ENCODE measurements at regions not wholly inside any gene's neighbourhood (a gene's known extent, or its start where the extent isn't known, plus 50 kb on each side); places are given as distances from the start of the nearest gene placed in this dataset.

DNA sequence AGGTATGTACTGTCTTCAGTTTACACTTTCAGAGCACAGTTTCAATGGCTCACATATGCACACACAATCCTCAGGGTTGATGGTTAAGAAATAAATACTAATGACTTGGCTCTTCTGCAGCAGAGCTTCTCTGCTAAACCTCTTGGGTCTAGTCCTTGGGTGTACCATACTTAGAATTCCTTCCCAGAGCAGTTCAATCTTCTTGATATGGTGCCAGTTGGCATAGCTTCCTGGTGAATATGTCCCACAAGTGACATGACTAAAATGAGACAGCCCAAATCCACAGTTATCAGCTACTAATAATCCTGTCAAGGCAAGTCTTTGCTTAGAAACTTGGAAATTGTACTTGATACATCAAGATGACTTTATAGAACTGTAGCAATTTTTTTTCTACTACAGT lies 654.4 kb downstream of the IQCM start:
- Histone ChIP-seq H3K4me3 (ENCODE audit: low read depth in 1 of 2, low read length in 2 of 2) (no peak overlapping the region), H3K36me3 (ENCODE audit: insufficient read depth, low read length) (no peaks in the 10 kb centered on the region), H3K4me2 (ENCODE audit: insufficient read depth, low read length) (no peak overlapping the region), H3K4me1 (ENCODE audit: insufficient read depth, low read length) (no peaks in the 10 kb centered on the region), H2AFZ (ENCODE audit: low read depth, low read length) (no peak overlapping the region), H3K27ac (ENCODE audit: low read length) (no peak overlapping the region), H3K9me3 (ENCODE audit: insufficient read depth, low read length, severe bottlenecking) (no peaks in the 10 kb centered on the region), H4K20me1 (ENCODE audit: insufficient read depth, low read length) (no peaks in the 10 kb centered on the region), H3K27me3 (ENCODE audit: insufficient read depth, low read length, poor library complexity) (no peaks in the 10 kb centered on the region), H3K79me2 (ENCODE audit: insufficient read depth, low read length) (no peaks in the 10 kb centered on the region), H3K9ac (ENCODE audit: low read depth, low read length) (no peak overlapping the region)
- TF ChIP-seq CTCF (IDR thresholded peaks at IDR 0.05; ENCODE audit: borderline replicate concordance, extremely low read depth, low read length, poor library complexity, severe bottlenecking) (no peak), EZH2 (IDR thresholded peaks at IDR 0.05; ENCODE audit: borderline replicate concordance, low read depth, low read length, severe bottlenecking) (no peak)
- ATAC-seq (ENCODE audit: insufficient read depth, low read depth), result no peak
- DNase-seq, result no peak

DNA sequence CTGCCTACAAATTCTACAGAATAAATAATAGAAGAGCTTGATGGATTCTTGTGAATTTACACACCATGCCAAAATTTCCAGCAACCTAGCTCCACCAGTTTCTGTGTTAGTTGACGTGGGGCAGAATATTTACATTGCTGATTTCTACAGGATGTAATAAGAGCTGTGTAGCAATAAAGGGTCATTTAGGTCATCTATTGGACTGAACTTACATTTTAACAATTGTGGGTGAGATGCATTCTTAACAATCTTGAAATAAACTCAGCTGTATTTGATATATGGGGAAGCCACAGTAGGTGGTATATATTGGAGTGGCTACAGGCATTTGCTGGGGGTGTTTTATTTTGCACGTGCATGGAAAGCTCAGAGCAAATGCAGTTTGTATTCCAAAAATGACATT lies 655.3 kb downstream of the IQCM start:
- DNase-seq (no peak), ATAC-seq (ENCODE audit: insufficient read depth, low read depth) (no peak)
- Histone ChIP-seq H4K20me1 (ENCODE audit: insufficient read depth, low read length) (no peaks in the 10 kb centered on the region), H3K27ac (ENCODE audit: low read length) (no peak overlapping the region), H2AFZ (ENCODE audit: low read depth, low read length) (no peak overlapping the region), H3K4me1 (ENCODE audit: insufficient read depth, low read length) (no peaks in the 10 kb centered on the region), H3K4me3 (ENCODE audit: low read depth in 1 of 2, low read length in 2 of 2) (no peak overlapping the region), H3K9ac (ENCODE audit: low read depth, low read length) (no peak overlapping the region), H3K36me3 (ENCODE audit: insufficient read depth, low read length) (no peaks in the 10 kb centered on the region), H3K4me2 (ENCODE audit: insufficient read depth, low read length) (no peak overlapping the region), H3K9me3 (ENCODE audit: insufficient read depth, low read length, severe bottlenecking) (no peaks in the 10 kb centered on the region), H3K27me3 (ENCODE audit: insufficient read depth, low read length, poor library complexity) (no peaks in the 10 kb centered on the region), H3K79me2 (ENCODE audit: insufficient read depth, low read length) (no peaks in the 10 kb centered on the region)
- no peak for TF ChIP-seq CTCF (IDR thresholded peaks at IDR 0.05; ENCODE audit: borderline replicate concordance, extremely low read depth, low read length, poor library complexity, severe bottlenecking)
- TF ChIP-seq EZH2 (IDR thresholded peaks at IDR 0.05; ENCODE audit: borderline replicate concordance, low read depth, low read length, severe bottlenecking), result no peak

- H3K4me1 ChIP-seq (ENCODE audit: insufficient read depth, low read length), result no peaks in the 10 kb centered on the region
- H3K4me2 ChIP-seq (ENCODE audit: insufficient read depth, low read length), result no peak overlapping the region
- no peak overlapping the region for H3K4me3 ChIP-seq (ENCODE audit: low read depth in 1 of 2, low read length in 2 of 2)
- no peaks in the 10 kb centered on the region for H3K79me2 ChIP-seq (ENCODE audit: insufficient read depth, low read length)
- no peaks in the 10 kb centered on the region for H3K36me3 ChIP-seq (ENCODE audit: insufficient read depth, low read length)
- ATAC-seq (ENCODE audit: insufficient read depth, low read depth) (no peak), DNase-seq (no peak)
- no peak overlapping the region for H3K27ac ChIP-seq (ENCODE audit: low read length)
- H3K9ac ChIP-seq (ENCODE audit: low read depth, low read length), result no peak overlapping the region
- TF ChIP-seq EZH2 (IDR thresholded peaks at IDR 0.05; ENCODE audit: borderline replicate concordance, low read depth, low read length, severe bottlenecking), result no peak
- no peak for TF ChIP-seq CTCF (IDR thresholded peaks at IDR 0.05; ENCODE audit: borderline replicate concordance, extremely low read depth, low read length, poor library complexity, severe bottlenecking)
- no peaks in the 10 kb centered on the region for H3K9me3 ChIP-seq (ENCODE audit: insufficient read depth, low read length, severe bottlenecking)
- H4K20me1 ChIP-seq (ENCODE audit: insufficient read depth, low read length), result no peaks in the 10 kb centered on the region
- no peaks in the 10 kb centered on the region for H3K27me3 ChIP-seq (ENCODE audit: insufficient read depth, low read length, poor library complexity)
- H2AFZ ChIP-seq (ENCODE audit: low read depth, low read length), result no peak overlapping the region
These were observed 656.8 kb downstream of the IQCM start for GRCh38 chr4:149158817-149159216.

DNA sequence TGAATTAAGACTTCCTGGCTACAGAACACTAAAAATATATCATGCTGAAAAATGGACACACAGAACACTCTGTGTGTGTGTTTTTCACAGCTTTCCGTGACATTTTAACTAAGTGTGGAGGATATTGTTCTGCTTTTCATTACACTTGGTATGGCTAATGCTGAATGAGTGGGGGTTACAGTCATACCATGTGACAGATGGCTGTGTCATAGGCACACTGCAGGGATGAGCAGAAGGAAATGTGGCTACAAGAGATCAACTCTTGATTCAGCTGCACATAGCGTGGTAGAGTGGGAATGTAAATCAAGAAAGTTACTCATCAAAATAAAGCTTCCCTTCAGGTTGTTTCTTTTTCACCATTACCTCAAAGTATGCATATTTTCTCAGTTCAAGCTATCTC lies 669.8 kb downstream of the IQCM start:
- H3K4me2 ChIP-seq (ENCODE audit: insufficient read depth, low read length), result no peak overlapping the region

More for the DNA sequence above, 669.8 kb downstream of the IQCM start:
- no peaks in the 10 kb centered on the region for H3K27me3 ChIP-seq (ENCODE audit: insufficient read depth, low read length, poor library complexity)
- no peak overlapping the region for H3K9ac ChIP-seq (ENCODE audit: low read depth, low read length)
- no peaks in the 10 kb centered on the region for H4K20me1 ChIP-seq (ENCODE audit: insufficient read depth, low read length)
- DNase-seq (no peak), ATAC-seq (ENCODE audit: insufficient read depth, low read depth) (no peak)
- H3K4me3 ChIP-seq (ENCODE audit: low read depth in 1 of 2, low read length in 2 of 2), result no peak overlapping the region
- no peaks in the 10 kb centered on the region for H3K79me2 ChIP-seq (ENCODE audit: insufficient read depth, low read length)
- H2AFZ ChIP-seq (ENCODE audit: low read depth, low read length), result no peak overlapping the region
- H3K27ac ChIP-seq (ENCODE audit: low read length), result no peak overlapping the region
- no peaks in the 10 kb centered on the region for H3K4me1 ChIP-seq (ENCODE audit: insufficient read depth, low read length)
- no peaks in the 10 kb centered on the region for H3K9me3 ChIP-seq (ENCODE audit: insufficient read depth, low read length, severe bottlenecking)
- H3K36me3 ChIP-seq (ENCODE audit: insufficient read depth, low read length), result no peaks in the 10 kb centered on the region
- TF ChIP-seq CTCF (IDR thresholded peaks at IDR 0.05; ENCODE audit: borderline replicate concordance, extremely low read depth, low read length, poor library complexity, severe bottlenecking) (no peak), EZH2 (IDR thresholded peaks at IDR 0.05; ENCODE audit: borderline replicate concordance, low read depth, low read length, severe bottlenecking) (no peak)
